K562 (cell line): ENCODE measurements at regions not wholly inside any gene's neighbourhood (a gene's known extent, or its start where the extent isn't known, plus 50 kb on each side); places are given as distances from the start of the nearest gene placed in this dataset.

Experiments used
- ATAC-seq: fragments of 200-7000 bp; cut with Tn5 transposase; 3 replicates; pipeline ENCODE4 v1.9.1; 2020; ENCODE audit warnings: moderate library complexity
- BruUV-seq: library from RNA; stranded (reverse); fragments of 400-500 nt; replicated peaks from 2 replicates; lab custom pipeline; 2021; lab: Mats Ljungman, UMichigan
- CTCF ChIA-PET: fragments of 300-600 bp; formaldehyde crosslinking; extraction: SDS; loops from one replicate; lab custom pipeline; 2021; ENCODE audit warnings: low intra/inter-chr PET ratio; lab: Yijun Ruan, JAX
- POLR2A ChIA-PET: fragments of 300-600, 350-650 bp; sonication (Branson Sonifier 250); formaldehyde crosslinking; extraction: SDS; loops from one replicate; lab custom pipeline; 2021; ENCODE audit warnings: antibody characterized with exemption, inconsistent platforms; lab: Yijun Ruan, JAX
- DNase-seq, 4 experiments: peaks; one replicate each; pipeline versions ENCODE4 v3.0.0 to v3.0.0-alpha.2; 2011 to 2018; ENCODE audit warnings: low spot score in 3 of 4, mixed read lengths in 3 of 4; ENCODE audit errors: extremely low read depth in 1 of 4
- FAIRE-seq: peaks from 2 replicates; lab custom pipeline; 2011; peaks lifted over from hg19 to GRCh38; lab: Jason Lieb, UNC
- H2AFZ ChIP-seq: 2 replicates; pipeline ENCODE4 v1.6.0; 2011; ENCODE audit warnings: low read depth, low read length, control low read depth, inconsistent platforms
- H3K27ac ChIP-seq: fragments of 200-600 bp; 3 replicates; pipeline ENCODE4 v1.8.0; 2011; ENCODE audit warnings: low read depth, mild to moderate bottlenecking, control low read depth, inconsistent platforms, low read length, moderate library complexity, mixed read lengths; ENCODE audit errors: extremely low read depth
- H3K27me3 ChIP-seq, 2 experiments: fragments of 300-600 bp in 1 of 2; 2 replicates in 1 of 2; 3 replicates in 1 of 2; pipeline versions ENCODE4 v1.6.0 to v1.8.0; 2011; ENCODE audit warnings: inconsistent platforms in 2 of 2, low read length in 2 of 2, mild to moderate bottlenecking in 1 of 2, mixed read lengths in 1 of 2, moderate library complexity in 1 of 2; ENCODE audit not compliant: control insufficient read depth in 2 of 2, insufficient read depth in 2 of 2
- H3K36me3 ChIP-seq: fragments of 300-600 bp; 3 replicates; pipeline ENCODE4 v1.8.0; 2011; ENCODE audit warnings: mild to moderate bottlenecking, low read length, inconsistent platforms; ENCODE audit not compliant: control insufficient read depth, insufficient read depth
- H3K4me1 ChIP-seq, 2 experiments: fragments of 200-600 bp in 1 of 2; replicated peaks in 1 of 2; 2 replicates in 1 of 2; 3 replicates in 1 of 2; pipeline versions ENCODE4 v1.5.1 to v1.8.0; 2011; ENCODE audit warnings: inconsistent platforms in 2 of 2, low read length in 2 of 2, mild to moderate bottlenecking in 1 of 2, mixed read lengths in 1 of 2, moderate library complexity in 1 of 2; ENCODE audit not compliant: control insufficient read depth in 2 of 2, insufficient read depth in 2 of 2
- H3K4me2 ChIP-seq: 2 replicates; pipeline ENCODE4 v1.6.1; 2011; ENCODE audit warnings: low read length, control low read depth, inconsistent platforms, mixed read lengths; ENCODE audit not compliant: insufficient read depth
- H3K4me3 ChIP-seq: fragments of 200-600 bp; sonication (generic), shearing (Covaris generic); 2 replicates; pipeline ENCODE4 v1.5.1; 2016; ENCODE audit warnings: control low read depth, inconsistent platforms
- H3K79me2 ChIP-seq: fragments of 200-600 bp; 3 replicates; pipeline ENCODE4 v1.8.0; 2011; ENCODE audit warnings: low read length, inconsistent platforms; ENCODE audit not compliant: control insufficient read depth, insufficient read depth
- H3K9ac ChIP-seq, 2 experiments: 2 replicates each; pipeline versions ENCODE4 v1.6.0 to v1.6.1; 2011; ENCODE audit warnings: low read depth in 2 of 2, low read length in 2 of 2, control low read depth in 1 of 2, inconsistent platforms in 1 of 2, mild to moderate bottlenecking in 1 of 2, mixed read lengths in 1 of 2; ENCODE audit not compliant: insufficient read depth in 1 of 2
- H3K9me1 ChIP-seq: one replicate; pipeline ENCODE4 v1.6.0; 2011; ENCODE audit warnings: inconsistent platforms, mild to moderate bottlenecking, low read length, moderate library complexity; ENCODE audit not compliant: control insufficient read depth, insufficient read depth
- H3K9me3 ChIP-seq: replicated peaks from 2 replicates; pipeline ENCODE4 v1.5.1; 2011; ENCODE audit warnings: low read depth, low read length, inconsistent platforms; ENCODE audit not compliant: control insufficient read depth, insufficient read depth
- H4K20me1 ChIP-seq: replicated peaks from 2 replicates; pipeline ENCODE4 v1.6.1; 2011; ENCODE audit warnings: low read length, inconsistent platforms, mixed read lengths; ENCODE audit not compliant: control insufficient read depth, insufficient read depth
- DNMT1 ChIP-seq: fragments of 450-650 bp; IDR thresholded peaks from 2 replicates; pipeline ENCODE4 v1.6.1; 2016; ENCODE audit warnings: antibody characterized with exemption, mild to moderate bottlenecking
- LARP7 ChIP-seq: fragments of 450-650 bp; IDR thresholded peaks from 2 replicates; pipeline ENCODE4 v1.6.1; 2016
- MCM5 ChIP-seq: fragments of 450-650 bp; IDR thresholded peaks from 2 replicates; pipeline ENCODE4 v1.6.1; 2016; ENCODE audit warnings: low read depth
- NFE2 ChIP-seq: IDR thresholded peaks from 2 replicates; pipeline ENCODE4 v1.6.1; 2014; ENCODE audit warnings: antibody characterized with exemption, low read depth
- NR2C1 ChIP-seq, 2 experiments: fragments of 450-650 bp; IDR thresholded peaks; 2 replicates each; pipeline ENCODE4 v1.6.1; 2017; ENCODE audit warnings: mild to moderate bottlenecking in 2 of 2, antibody characterized with exemption in 1 of 2, inconsistent platforms in 1 of 2, missing compliant biosample characterization in 1 of 2, missing genetic modification characterization in 1 of 2
- POU5F1 ChIP-seq: fragments of 150-350 bp; IDR thresholded peaks from 2 replicates; pipeline ENCODE4 v1.6.1; 2014; ENCODE audit warnings: borderline replicate concordance, low read length, low read depth, mild to moderate bottlenecking; ENCODE audit not compliant: partially characterized antibody
- RBM22 ChIP-seq: fragments of 200-400 bp; formaldehyde crosslinking; IDR thresholded peaks from 2 replicates; pipeline ENCODE4 v1.6.1; 2018; ENCODE audit warnings: low read length, low read depth; ENCODE audit not compliant: poor library complexity, severe bottlenecking
- THRAP3 ChIP-seq: fragments of 450-650 bp; IDR thresholded peaks from 2 replicates; pipeline ENCODE4 v1.6.1; 2016; ENCODE audit warnings: mild to moderate bottlenecking, inconsistent platforms, borderline replicate concordance
- ZNF23 ChIP-seq: fragments of 250-450 bp; sonication (Bioruptor Pico); IDR thresholded peaks from 2 replicates; pipeline ENCODE4 v1.4.0; 2020; ENCODE audit warnings: mild to moderate bottlenecking
- ZNF644 ChIP-seq: fragments of 200-800 bp; sonication (Bioruptor generic); IDR thresholded peaks from 2 replicates; pipeline ENCODE4 v1.6.1; 2016; ENCODE audit warnings: low read depth, missing genetic modification characterization, missing compliant biosample characterization
- ZNF764 ChIP-seq: fragments of 250-450 bp; sonication (Bioruptor Pico); IDR thresholded peaks from 2 replicates; pipeline ENCODE4 v1.4.0; 2020; ENCODE audit warnings: low read depth, mild to moderate bottlenecking, moderate library complexity
- WGBS: fragments of 100-300 bp; shearing (Covaris generic); methylation state at CpG from one replicate; pipeline ENCODE4 v1.1.6; 2016; ENCODE audit warnings: low coverage, mixed read lengths; ENCODE audit not compliant: insufficient coverage; ENCODE audit errors: missing lambda C conversion rate; 5-methylcytosine and 5-hydroxymethylcytosine counted together
- in situ Hi-C: fragments of 300-500 bp; cut with MboI; formaldehyde crosslinking; loops from 4 replicates; pipeline ENCODE4 v1.15.0; 2018; ENCODE audit warnings: inconsistent platforms, mixed read lengths
- intact Hi-C: fragments of 100-400 bp; cut with micrococcal nuclease; formaldehyde crosslinking; loops from 2 replicates; pipeline ENCODE4 v1.14.2; 2022
- TF ChIP-seq, protein P1 (sequence below): fragments of 450-650 bp; formaldehyde crosslinking; IDR thresholded peaks from 2 replicates; pipeline ENCODE4 v1.4.0; 2022; ENCODE audit warnings: missing genetic modification characterization
- TF ChIP-seq, protein P2 (sequence below), 2 experiments: fragments of 450-650 bp in 1 of 2; sonication (generic) in 1 of 2; formaldehyde crosslinking in 1 of 2; IDR thresholded peaks in 1 of 2; conservative IDR thresholded peaks in 1 of 2; 2 replicates each; pipeline versions ENCODE4 v1.6.1 to v1.8.1; 2016 to 2023; ENCODE audit warnings: mild to moderate bottlenecking in 2 of 2, moderate library complexity in 2 of 2, inconsistent platforms in 1 of 2, missing genetic modification reagents in 1 of 2
- TF ChIP-seq, protein P3 (sequence below): fragments of 450-650 bp; conservative IDR thresholded peaks from 2 replicates; pipeline ENCODE4 v1.6.1; 2016; ENCODE audit warnings: missing genetic modification characterization, low read depth, mild to moderate bottlenecking, missing compliant biosample characterization, moderate library complexity

DNA sequence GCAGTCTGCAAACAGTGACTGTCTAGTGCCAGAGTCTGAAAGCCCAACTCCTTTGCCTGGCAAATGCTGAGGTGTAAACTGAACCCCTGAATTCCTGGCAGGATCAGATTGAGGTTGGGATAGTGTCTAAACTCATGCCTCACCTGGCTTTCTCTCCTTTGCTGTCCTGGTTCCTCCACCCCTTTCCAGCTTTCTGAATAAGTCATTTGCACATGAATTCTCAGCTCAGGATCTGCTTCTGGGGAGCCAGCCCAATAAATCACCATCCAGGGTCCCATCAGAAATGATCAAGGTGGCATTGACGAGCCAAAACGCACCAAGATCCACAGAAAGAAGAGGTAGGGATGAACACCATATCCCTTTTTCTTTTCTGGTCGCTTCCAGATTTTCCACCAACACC lies 301.6 kb downstream of the LRFN2 start:
- peaks cover 3 to 22% of the 10 kb centered on the region in 2 experiments; a peak in 2 of 5 replicates for H3K27me3 ChIP-seq
- peaks cover 2% of the 10 kb centered on the region for H3K9me1 ChIP-seq
- H3K9me3 ChIP-seq = no peaks in the 10 kb centered on the region
- no peak overlapping the region for H3K4me2 ChIP-seq
- ChIA-PET POLR2A (no interaction called here), CTCF (no interaction called here)
- no peaks in the 10 kb centered on the region for H3K36me3 ChIP-seq
- in situ Hi-C loops = no loop called here
- ATAC-seq = no peak
- TF ChIP-seq MCM5 (no peak), ZNF644 (no peak), DNMT1 (no peak), ZNF764 (CRISPR knock-in tag) (no peak), RBM22 (no peak), ZNF23 (CRISPR knock-in tag) (no peak), POU5F1 (no peak), NR2C1 (IDR thresholded peaks at IDR 0.05) (no peak), NR2C1 (tag; IDR thresholded peaks at IDR 0.05) (no peak), THRAP3 (no peak), LARP7 (no peak), NFE2 (no peak)
- TF ChIP-seq, protein P1, sequence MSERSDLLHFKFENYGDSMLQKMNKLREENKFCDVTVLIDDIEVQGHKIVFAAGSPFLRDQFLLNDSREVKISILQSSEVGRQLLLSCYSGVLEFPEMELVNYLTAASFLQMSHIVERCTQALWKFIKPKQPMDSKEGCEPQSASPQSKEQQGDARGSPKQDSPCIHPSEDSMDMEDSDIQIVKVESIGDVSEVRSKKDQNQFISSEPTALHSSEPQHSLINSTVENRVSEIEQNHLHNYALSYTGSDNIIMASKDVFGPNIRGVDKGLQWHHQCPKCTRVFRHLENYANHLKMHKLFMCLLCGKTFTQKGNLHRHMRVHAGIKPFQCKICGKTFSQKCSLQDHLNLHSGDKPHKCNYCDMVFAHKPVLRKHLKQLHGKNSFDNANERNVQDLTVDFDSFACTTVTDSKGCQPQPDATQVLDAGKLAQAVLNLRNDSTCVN (CRISPR knock-in tag) = no peak
- TF ChIP-seq, protein P2, sequence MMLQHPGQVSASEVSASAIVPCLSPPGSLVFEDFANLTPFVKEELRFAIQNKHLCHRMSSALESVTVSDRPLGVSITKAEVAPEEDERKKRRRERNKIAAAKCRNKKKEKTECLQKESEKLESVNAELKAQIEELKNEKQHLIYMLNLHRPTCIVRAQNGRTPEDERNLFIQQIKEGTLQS (IDR thresholded peaks at IDR 0.05) = no peak
- TF ChIP-seq, protein P2 (CRISPR knock-in tag; conservative IDR thresholded peaks at IDR 0.05) = no peak
- TF ChIP-seq, protein P3, sequence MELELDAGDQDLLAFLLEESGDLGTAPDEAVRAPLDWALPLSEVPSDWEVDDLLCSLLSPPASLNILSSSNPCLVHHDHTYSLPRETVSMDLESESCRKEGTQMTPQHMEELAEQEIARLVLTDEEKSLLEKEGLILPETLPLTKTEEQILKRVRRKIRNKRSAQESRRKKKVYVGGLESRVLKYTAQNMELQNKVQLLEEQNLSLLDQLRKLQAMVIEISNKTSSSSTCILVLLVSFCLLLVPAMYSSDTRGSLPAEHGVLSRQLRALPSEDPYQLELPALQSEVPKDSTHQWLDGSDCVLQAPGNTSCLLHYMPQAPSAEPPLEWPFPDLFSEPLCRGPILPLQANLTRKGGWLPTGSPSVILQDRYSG (tag) = no peak
- no peaks in the 10 kb centered on the region for H4K20me1 ChIP-seq
- 0% methylated on average over 3 of the region's 3 CpGs for WGBS
- H3K79me2 ChIP-seq = no peaks in the 10 kb centered on the region
- intact Hi-C loops = no loop called here
- no peak for FAIRE-seq
- no peak overlapping the region for H3K27ac ChIP-seq
- no peak overlapping the region for H3K9ac ChIP-seq
- H3K4me3 ChIP-seq = no peak overlapping the region
- no peaks in the 10 kb centered on the region for H3K4me1 ChIP-seq
- no peak for DNase-seq
- no TSS peak for BruUV-seq
- H2AFZ ChIP-seq = no peak overlapping the region
